Testis (tissue), 2 donors: ENCODE measurements at regions not wholly inside any gene's neighbourhood (a gene's known extent, or its start where the extent isn't known, plus 50 kb on each side); places are given as distances from the start of the nearest gene placed in this dataset.

Source experiments
- DNase-seq: peaks from one replicate; pipeline ENCODE4 v3.0.0-alpha.2; 2019
- H3K27ac ChIP-seq, 2 donors: fragments of 200-600 bp; sonication (generic); one replicate each; pipeline ENCODE4 v1.5.1; 2019
- H3K27me3 ChIP-seq: fragments of 200-600 bp; sonication (generic); one replicate; pipeline ENCODE4 v1.5.1; 2019
- H3K36me3 ChIP-seq: fragments of 200-600 bp; sonication (generic); one replicate; pipeline ENCODE4 v1.5.1; 2017; ENCODE audit warnings: low read depth; ENCODE audit errors: missing control alignments
- H3K4me1 ChIP-seq: fragments of 200-600 bp; sonication (generic); one replicate; pipeline ENCODE4 v1.5.1; 2019
- H3K4me3 ChIP-seq, 2 donors: fragments of 200-600 bp; sonication (generic); one replicate each; pipeline ENCODE4 v1.5.1; 2017 to 2019
- H3K9me3 ChIP-seq: fragments of 200-600 bp; sonication (generic); one replicate; pipeline ENCODE4 v1.5.1; 2017
- POLR2A ChIP-seq: fragments of 450-650 bp; IDR thresholded peaks from one replicate; pipeline ENCODE4 v1.6.1; 2017; ENCODE audit warnings: antibody characterized with exemption, mild to moderate bottlenecking, moderate library complexity
- WGBS, 2 donors: methylation state at CpG; one replicate each; pipeline ENCODE4 v1.1.5; 2018; 5-methylcytosine and 5-hydroxymethylcytosine counted together
- intact Hi-C: fragments of 100-400 bp; cut with DNase I; formaldehyde crosslinking; loops from one replicate; pipeline ENCODE4 v1.15.1; 2023; ENCODE audit warnings: low total_unique reads
- TF ChIP-seq, protein P1 (sequence below), 3 experiments: fragments of 450-650 bp in 2 of 3; fragments of 200-600 bp in 1 of 3; sonication (generic) in 1 of 3; IDR thresholded peaks; one replicate each; pipeline ENCODE4 v1.5.1; 2016 to 2019; ENCODE audit warnings: antibody characterized with exemption in 3 of 3, mild to moderate bottlenecking in 2 of 3, moderate library complexity in 1 of 3

DNA sequence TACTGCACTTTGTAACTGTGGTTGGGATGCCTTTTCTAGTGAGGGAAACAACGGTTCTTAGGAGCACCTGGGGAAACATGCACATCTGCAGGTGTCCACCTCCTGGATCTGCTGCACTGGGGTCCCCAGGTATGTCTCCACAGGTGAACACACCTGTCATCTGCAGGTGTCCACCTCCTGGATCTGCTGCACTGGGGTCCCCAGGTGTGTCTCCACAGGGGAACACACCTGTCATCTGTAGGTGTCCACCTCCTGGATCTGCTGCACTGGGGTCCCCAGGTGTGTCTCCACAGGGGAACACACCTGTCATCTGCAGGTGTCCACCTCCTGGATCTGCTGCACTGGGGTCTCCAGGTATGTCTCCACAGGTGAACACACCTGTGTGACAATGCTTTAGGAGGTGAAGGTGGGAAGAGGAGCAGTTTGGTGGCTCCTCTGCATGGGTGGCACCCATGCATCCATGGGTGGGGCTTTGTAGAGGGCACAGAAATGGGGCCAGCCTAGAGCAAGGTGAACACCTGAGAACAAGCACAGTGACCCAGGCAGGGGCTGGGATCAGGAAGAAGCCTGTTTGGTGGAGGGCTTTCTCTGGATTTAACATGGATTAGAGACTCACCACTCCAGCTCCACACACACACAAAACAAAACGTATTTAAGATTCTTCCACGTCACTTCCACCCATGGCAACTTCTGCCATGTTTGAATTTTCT lies 206.0 kb upstream of the CDH4 start:
- no peak overlapping the region for H3K4me3 ChIP-seq
- no peaks in the 10 kb centered on the region for H3K36me3 ChIP-seq
- H3K27me3 ChIP-seq, result no peaks in the 10 kb centered on the region
- TF ChIP-seq, protein P1, sequence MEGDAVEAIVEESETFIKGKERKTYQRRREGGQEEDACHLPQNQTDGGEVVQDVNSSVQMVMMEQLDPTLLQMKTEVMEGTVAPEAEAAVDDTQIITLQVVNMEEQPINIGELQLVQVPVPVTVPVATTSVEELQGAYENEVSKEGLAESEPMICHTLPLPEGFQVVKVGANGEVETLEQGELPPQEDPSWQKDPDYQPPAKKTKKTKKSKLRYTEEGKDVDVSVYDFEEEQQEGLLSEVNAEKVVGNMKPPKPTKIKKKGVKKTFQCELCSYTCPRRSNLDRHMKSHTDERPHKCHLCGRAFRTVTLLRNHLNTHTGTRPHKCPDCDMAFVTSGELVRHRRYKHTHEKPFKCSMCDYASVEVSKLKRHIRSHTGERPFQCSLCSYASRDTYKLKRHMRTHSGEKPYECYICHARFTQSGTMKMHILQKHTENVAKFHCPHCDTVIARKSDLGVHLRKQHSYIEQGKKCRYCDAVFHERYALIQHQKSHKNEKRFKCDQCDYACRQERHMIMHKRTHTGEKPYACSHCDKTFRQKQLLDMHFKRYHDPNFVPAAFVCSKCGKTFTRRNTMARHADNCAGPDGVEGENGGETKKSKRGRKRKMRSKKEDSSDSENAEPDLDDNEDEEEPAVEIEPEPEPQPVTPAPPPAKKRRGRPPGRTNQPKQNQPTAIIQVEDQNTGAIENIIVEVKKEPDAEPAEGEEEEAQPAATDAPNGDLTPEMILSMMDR (IDR thresholded peaks at IDR 0.05), result no peak
- TF ChIP-seq POLR2A, result no peak
- H3K4me1 ChIP-seq, result no peaks in the 10 kb centered on the region
- no peak overlapping the region for H3K27ac ChIP-seq
- WGBS, 2 donors, result 82 to 83% methylated on average over 3 of the region's 3 CpGs
- no peaks in the 10 kb centered on the region for H3K9me3 ChIP-seq
- intact Hi-C loops, result no loop called here
- DNase-seq, result no peak

DNA sequence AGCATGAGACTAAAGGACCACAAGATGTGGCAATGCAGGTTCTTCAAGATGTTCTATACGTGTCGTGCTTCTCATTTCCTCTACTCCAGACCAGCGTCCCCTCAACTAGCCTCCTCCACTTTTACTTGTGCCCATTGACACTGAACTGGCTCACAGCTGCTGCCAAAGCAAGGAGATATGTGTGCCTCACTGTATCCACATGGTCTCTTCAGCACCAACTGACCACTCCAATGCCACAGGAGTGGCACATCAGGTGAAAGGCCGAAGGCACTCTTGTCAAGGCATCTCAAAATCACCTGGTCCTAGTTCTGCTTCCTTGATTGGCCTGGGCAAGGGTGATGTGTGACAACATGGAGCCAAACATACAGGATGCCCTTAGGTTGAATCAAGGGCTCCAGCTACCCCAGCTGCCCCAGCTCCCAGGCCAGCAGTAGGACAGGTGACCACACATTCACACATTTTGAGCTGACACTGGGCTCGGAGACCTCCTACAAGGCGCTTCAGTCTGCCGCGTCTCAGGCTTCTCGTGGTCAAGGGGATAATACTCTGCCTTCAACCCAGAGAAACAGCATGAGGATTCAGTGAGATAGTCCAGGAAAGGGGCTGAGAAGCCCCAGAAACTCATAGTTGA lies 205.2 kb upstream of the CDH4 start:
- intact Hi-C loops, result no loop called here
- WGBS, 2 donors, result 89 to 90% methylated on average over 9 of the region's 9 CpGs

DNA sequence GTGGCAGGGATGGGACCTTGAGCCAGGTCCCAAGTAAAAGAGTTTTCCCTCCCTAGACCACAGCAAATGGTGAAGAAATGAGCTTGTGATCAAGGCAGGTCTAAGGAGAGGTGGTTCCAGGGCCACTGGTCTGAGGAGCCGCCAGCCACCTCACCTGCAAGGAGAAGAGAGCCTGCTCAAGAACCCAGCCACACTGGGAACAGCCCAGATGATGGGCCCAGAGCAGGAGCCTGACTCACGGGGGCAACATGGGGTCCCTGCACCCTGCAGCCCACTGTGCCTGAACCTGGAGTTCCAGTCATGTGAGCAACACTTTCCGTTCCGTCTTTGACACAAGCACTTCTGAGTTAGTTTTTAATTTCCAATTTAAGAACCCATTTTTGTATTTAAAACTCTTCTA lies 204.5 kb upstream of the CDH4 start:
- H3K4me1 ChIP-seq, result no peaks in the 10 kb centered on the region
- TF ChIP-seq, protein P1 (IDR thresholded peaks at IDR 0.05), result no peak
- no peak for TF ChIP-seq POLR2A
- H3K27ac ChIP-seq, result no peak overlapping the region
- DNase-seq, result no peak
- H3K36me3 ChIP-seq, result no peaks in the 10 kb centered on the region
- 82 to 96% methylated on average over 3 to 4 of the region's 4 CpGs for WGBS, 2 donors
- intact Hi-C loops, result no loop called here
- H3K4me3 ChIP-seq, result no peak overlapping the region
- H3K9me3 ChIP-seq, result no peaks in the 10 kb centered on the region
- no peaks in the 10 kb centered on the region for H3K27me3 ChIP-seq

More for the DNA sequence above, 205.2 kb upstream of the CDH4 start:
- H3K4me3 ChIP-seq, result no peak overlapping the region
- H3K27ac ChIP-seq, result no peak overlapping the region
- no peaks in the 10 kb centered on the region for H3K36me3 ChIP-seq
- DNase-seq, result no peak
- H3K9me3 ChIP-seq, result no peaks in the 10 kb centered on the region
- no peaks in the 10 kb centered on the region for H3K27me3 ChIP-seq
- TF ChIP-seq, protein P1 (IDR thresholded peaks at IDR 0.05), result no peak
- TF ChIP-seq POLR2A, result no peak
- no peaks in the 10 kb centered on the region for H3K4me1 ChIP-seq

DNA sequence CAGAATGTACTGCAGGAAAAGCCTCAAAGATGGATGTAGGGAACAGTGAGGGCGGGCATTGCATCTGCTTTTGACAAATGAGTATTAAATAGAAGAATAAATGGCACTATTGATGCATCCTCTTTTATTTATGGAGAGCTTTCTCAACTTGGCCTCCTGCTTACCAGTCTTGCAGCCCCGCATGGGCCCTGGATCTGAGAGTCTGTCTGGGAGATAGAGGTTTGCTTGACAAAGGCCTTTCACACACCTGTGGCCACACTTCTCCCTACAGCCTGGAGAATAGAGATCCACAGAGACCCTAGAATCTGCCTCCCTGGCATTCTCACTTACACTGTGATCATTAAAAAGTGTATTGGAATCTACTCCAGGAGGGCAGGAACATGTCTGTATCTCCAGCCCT lies 203.8 kb upstream of the CDH4 start:
- Histone ChIP-seq H3K9me3 (no peaks in the 10 kb centered on the region), H3K4me1 (no peaks in the 10 kb centered on the region), H3K36me3 (no peaks in the 10 kb centered on the region), H3K27me3 (no peaks in the 10 kb centered on the region), H3K27ac (no peak overlapping the region), H3K4me3 (no peak overlapping the region)
- DNase-seq, result no peak
- intact Hi-C loops, result no loop called here
- 91 to 97% methylated on average over 2 of the region's 2 CpGs for WGBS, 2 donors
- TF ChIP-seq, protein P1 (IDR thresholded peaks at IDR 0.05), result no peak
- no peak for TF ChIP-seq POLR2A

DNA sequence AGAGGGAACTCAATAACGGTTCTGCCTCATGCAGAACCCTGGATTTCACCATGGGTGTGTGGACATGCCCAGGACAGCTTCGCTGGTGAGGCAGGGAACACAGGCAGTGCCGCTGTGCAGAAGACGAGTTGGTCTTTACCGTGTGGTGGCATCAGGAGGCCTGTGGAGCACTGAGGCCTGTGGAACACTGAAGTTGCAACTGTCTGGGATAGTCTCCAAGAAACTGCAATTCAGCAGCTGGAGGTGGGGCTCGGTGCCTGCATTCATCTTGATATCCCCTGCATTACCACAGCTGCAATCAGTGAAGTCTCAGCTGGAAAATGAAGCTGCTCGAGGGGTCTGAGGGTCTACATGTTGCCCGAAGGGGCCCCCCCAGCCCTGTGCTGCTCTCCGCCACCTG lies 202.4 kb upstream of the CDH4 start:
- Histone ChIP-seq H3K9me3 (no peaks in the 10 kb centered on the region), H3K4me1 (no peaks in the 10 kb centered on the region), H3K36me3 (no peaks in the 10 kb centered on the region), H3K27ac (no peak overlapping the region), H3K27me3 (no peaks in the 10 kb centered on the region), H3K4me3 (no peak overlapping the region)
- WGBS, 2 donors, result 69 to 81% methylated on average over 6 to 9 of the region's 9 CpGs
- no peak for TF ChIP-seq POLR2A
- TF ChIP-seq, protein P1 (IDR thresholded peaks at IDR 0.05), result no peak
- no peak for DNase-seq
- intact Hi-C loops, result no loop called here
